SH-SY5Y (cell line): ENCODE measurements at regions not wholly inside any gene's neighbourhood (a gene's known extent, or its start where the extent isn't known, plus 50 kb on each side); places are given as distances from the start of the nearest gene placed in this dataset.

ENCODE experiments used
- GATA2 ChIP-seq: IDR thresholded peaks from 2 replicates; pipeline ENCODE4 v1.6.1; 2011; ENCODE audit warnings: mild to moderate bottlenecking, low read depth, low read length
- GATA3 ChIP-seq: IDR thresholded peaks from 2 replicates; pipeline ENCODE4 v1.6.1; 2011; ENCODE audit warnings: low read depth, mild to moderate bottlenecking, low read length, moderate library complexity

- TF ChIP-seq GATA3 (no peak), GATA2 (no peak)
These were observed 61.5 kb downstream of the TBXT start for GRCh38 chr6:166106076-166106686.
